ENCODE measurements at regions not wholly inside any gene's neighbourhood (a gene's known extent, or its start where the extent isn't known, plus 50 kb on each side); places are given as distances from the start of the nearest gene placed in this dataset.

- Histone ChIP-seq H3K27ac (no peak overlapping the region), H3K4me3 (no peak overlapping the region), H4K20me1 (no peaks in the 10 kb centered on the region), H3K9me3 (replicated peaks in 1 of 11) (no peaks in the 10 kb centered on the region), H3K36me3 (no peaks in the 10 kb centered on the region), H3K9ac (no peak overlapping the region), H3K27me3 (peaks cover 11 to 38% (median 25%) of the 10 kb centered on the region in 11 experiments; a peak in 21 of 22 replicates), H3K4me2 (no peak overlapping the region), H3K4me1 (peaks cover 0 to 14% (median 7%) of the 10 kb centered on the region in 10 experiments; a peak in 11 of 20 replicates)
- no peak for TF ChIP-seq Cebpa-rat (IDR thresholded peaks at IDR 0.05)
Observed at GRCh38 chr16:86363057-86363490, 147.3 kb upstream of the FOXF1 start.

GRCh38 chr16:86363836-86364618, 146.3 kb upstream of the FOXF1 start:
- Histone ChIP-seq H4K20me1 (no peaks in the 10 kb centered on the region), H3K4me3 (no peak overlapping the region), H3K9me3 (replicated peaks in 1 of 11) (no peaks in the 10 kb centered on the region), H3K4me2 (no peak overlapping the region), H3K27ac (no peak overlapping the region), H3K4me1 (peaks cover 0 to 14% (median 7%) of the 10 kb centered on the region in 10 experiments; a peak in 11 of 20 replicates), H3K36me3 (no peaks in the 10 kb centered on the region), H3K9ac (no peak overlapping the region), H3K27me3 (peaks cover 11 to 38% (median 25%) of the 10 kb centered on the region in 11 experiments; a peak in 21 of 22 replicates)
- TF ChIP-seq Cebpa-rat (IDR thresholded peaks at IDR 0.05) = no peak

- no peaks in the 10 kb centered on the region for H4K20me1 ChIP-seq
- no peaks in the 10 kb centered on the region for H3K9me3 ChIP-seq (replicated peaks in 1 of 11)
- no peak overlapping the region for H3K9ac ChIP-seq
- TF ChIP-seq Cebpa-rat (IDR thresholded peaks at IDR 0.05) = no peak
- peak overlapping the region in 5 of 11 experiments; percentile 33 to 49 (median 43); a peak in 7 of 22 replicates for H3K4me2 ChIP-seq
- no peak overlapping the region for H3K27ac ChIP-seq
- H3K36me3 ChIP-seq = no peaks in the 10 kb centered on the region
- no peak overlapping the region for H3K4me3 ChIP-seq
- peaks cover 0 to 14% (median 7%) of the 10 kb centered on the region in 10 experiments; a peak in 11 of 20 replicates for H3K4me1 ChIP-seq
- peaks cover 11 to 38% (median 25%) of the 10 kb centered on the region in 11 experiments; a peak in 21 of 22 replicates for H3K27me3 ChIP-seq
Observed at GRCh38 chr16:86364653-86365380, 145.5 kb upstream of the FOXF1 start.

- H3K4me3 ChIP-seq = no peak overlapping the region
- TF ChIP-seq Cebpa-rat (IDR thresholded peaks at IDR 0.05) = no peak
- H3K27me3 ChIP-seq = peaks cover 11 to 38% (median 25%) of the 10 kb centered on the region in 11 experiments; a peak in 21 of 22 replicates
- no peaks in the 10 kb centered on the region for H4K20me1 ChIP-seq
- H3K4me2 ChIP-seq = peak overlapping the region in 8 of 11 experiments; percentile 15 to 55 (median 39); a peak in 14 of 22 replicates
- H3K27ac ChIP-seq = no peak overlapping the region
- H3K36me3 ChIP-seq = no peaks in the 10 kb centered on the region
- no peaks in the 10 kb centered on the region for H3K9me3 ChIP-seq (replicated peaks in 1 of 11)
- no peak overlapping the region; a peak in 1 of 22 replicates for H3K9ac ChIP-seq
- H3K4me1 ChIP-seq = peaks cover 0 to 14% (median 7%) of the 10 kb centered on the region in 10 experiments; a peak in 11 of 20 replicates
Observed at GRCh38 chr16:86365513-86366273, 144.6 kb upstream of the FOXF1 start.

- no peaks in the 10 kb centered on the region for H3K36me3 ChIP-seq
- H3K27me3 ChIP-seq = peaks cover 11 to 38% (median 25%) of the 10 kb centered on the region in 11 experiments; a peak in 21 of 22 replicates
- peaks cover 0 to 14% (median 7%) of the 10 kb centered on the region in 10 experiments; a peak in 11 of 20 replicates for H3K4me1 ChIP-seq
- no peaks in the 10 kb centered on the region for H3K9me3 ChIP-seq (replicated peaks in 1 of 11)
- no peak overlapping the region for H3K27ac ChIP-seq
- H3K9ac ChIP-seq = no peak overlapping the region
- no peak for TF ChIP-seq Cebpa-rat (IDR thresholded peaks at IDR 0.05)
- no peaks in the 10 kb centered on the region for H4K20me1 ChIP-seq
- H3K4me3 ChIP-seq = no peak overlapping the region
- no peak overlapping the region for H3K4me2 ChIP-seq
Observed at GRCh38 chr16:86366481-86366880, 143.8 kb upstream of the FOXF1 start.

GRCh38 chr16:86367291-86368072, 142.8 kb upstream of the FOXF1 start:
- no peak overlapping the region for H3K4me3 ChIP-seq
- H3K36me3 ChIP-seq = no peaks in the 10 kb centered on the region
- TF ChIP-seq Cebpa-rat (IDR thresholded peaks at IDR 0.05) = no peak
- H3K27ac ChIP-seq = no peak overlapping the region
- H3K4me1 ChIP-seq = peaks cover 0 to 14% (median 7%) of the 10 kb centered on the region in 10 experiments; a peak in 11 of 20 replicates
- H3K9me3 ChIP-seq (replicated peaks in 1 of 11) = 0 out of 22 replicates have a peak, but pooled peaks cover 0 to under 1% (median 0%) of the 10 kb centered on the region in 11 experiments
- H4K20me1 ChIP-seq = no peaks in the 10 kb centered on the region
- peaks cover 11 to 38% (median 25%) of the 10 kb centered on the region in 11 experiments; a peak in 21 of 22 replicates for H3K27me3 ChIP-seq
- H3K9ac ChIP-seq = no peak overlapping the region
- H3K4me2 ChIP-seq = no peak overlapping the region

- Histone ChIP-seq H3K4me2 (no peak overlapping the region), H3K9me3 (replicated peaks in 1 of 11) (peaks cover 0 to 8% (median under 1%) of the 10 kb centered on the region in 11 experiments; a peak in 9 of 22 replicates), H4K20me1 (no peaks in the 10 kb centered on the region), H3K27me3 (peaks cover 11 to 38% (median 25%) of the 10 kb centered on the region in 11 experiments; a peak in 21 of 22 replicates), H3K27ac (no peak overlapping the region), H3K36me3 (no peaks in the 10 kb centered on the region), H3K4me3 (no peak overlapping the region), H3K9ac (no peak overlapping the region), H3K4me1 (peaks cover 0 to 14% (median 7%) of the 10 kb centered on the region in 10 experiments; a peak in 11 of 20 replicates)
- TF ChIP-seq Cebpa-rat (IDR thresholded peaks at IDR 0.05) = no peak
Observed at GRCh38 chr16:86368261-86368660, 142.1 kb upstream of the FOXF1 start.

- Histone ChIP-seq H3K9me3 (replicated peaks in 1 of 11) (peaks cover 11 to 26% (median 18%) of the 10 kb centered on the region in 11 experiments; a peak in 21 of 22 replicates), H3K4me2 (no peak overlapping the region), H3K4me3 (no peak overlapping the region), H4K20me1 (no peaks in the 10 kb centered on the region), H3K27ac (no peak overlapping the region), H3K9ac (no peak overlapping the region), H3K4me1 (peaks cover 0 to 10% (median 6%) of the 10 kb centered on the region in 10 experiments; a peak in 11 of 20 replicates), H3K27me3 (peaks cover 8 to 24% (median 12%) of the 10 kb centered on the region in 11 experiments; a peak in 19 of 22 replicates), H3K36me3 (no peaks in the 10 kb centered on the region)
- no peak for TF ChIP-seq Cebpa-rat (IDR thresholded peaks at IDR 0.05)
Observed at GRCh38 chr16:86370062-86370461, 140.3 kb upstream of the FOXF1 start.

Data from BLaER1 treated with 17β-estradiol and CSF1 and Interleukin-3, amounts not matched to agents 10 nM and 100 nM (cell line).